DMS153 (cell line): ENCODE measurements at regions not wholly inside any gene's neighbourhood (a gene's known extent, or its start where the extent isn't known, plus 50 kb on each side); places are given as distances from the start of the nearest gene placed in this dataset.
"Not testable (repeated sequence)": the region's sequence is repeated elsewhere in the genome, so short reads cannot be mapped to it uniquely, and the experiment has no call there.

ENCODE experiments used
- DNase-seq: peaks from one replicate; lab custom pipeline; 2025; lab: John Stamatoyannopoulos, UW

GRCh38 chr3:124137216-124137615 is 145.3 kb upstream of the ROPN1 start:
- DNase-seq, result peak; percentile 85

DNA sequence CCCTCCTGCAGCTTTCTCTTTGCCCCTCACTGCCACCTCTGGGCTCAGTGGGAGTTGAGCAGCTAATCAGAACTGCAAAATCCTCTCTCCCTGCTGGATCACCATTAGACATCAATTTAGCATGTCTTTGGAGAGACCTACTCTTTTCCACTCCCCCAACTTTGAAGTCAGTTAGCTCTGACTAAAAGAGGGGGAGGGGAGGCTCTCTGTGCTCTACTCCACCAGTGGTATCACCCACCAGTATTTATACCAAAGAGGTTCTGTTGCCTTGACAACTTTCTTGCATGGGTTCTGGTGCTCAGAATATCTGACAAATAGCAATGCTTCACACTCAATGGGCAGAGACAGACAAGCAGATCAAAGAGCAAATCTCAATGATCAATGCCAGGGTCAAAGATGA is 146.2 kb upstream of the ROPN1 start:
- DNase-seq, result no peak

DNA sequence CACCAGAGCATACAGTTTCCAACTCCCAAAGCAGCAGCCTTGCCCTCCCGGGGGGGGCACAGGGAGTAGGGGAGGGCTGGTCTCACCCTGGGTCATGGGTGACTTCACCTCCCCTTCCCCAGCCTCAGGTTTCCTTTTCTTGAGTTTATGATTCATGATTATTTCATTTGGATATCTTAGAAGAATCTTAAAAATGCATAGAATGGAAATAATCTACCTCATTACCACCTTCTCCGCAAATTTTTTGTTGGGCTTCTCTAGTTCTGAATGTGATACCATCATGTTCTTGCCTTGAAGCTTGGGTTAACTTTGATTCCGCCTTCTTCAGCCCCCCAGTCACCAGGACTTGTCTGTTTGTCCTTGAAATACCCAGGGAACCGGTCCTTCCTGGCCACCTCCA is 148.8 kb upstream of the ROPN1 start:
- no peak for DNase-seq

GRCh38 chr3:124142389-124142970 is 150.6 kb upstream of the ROPN1 start:
- DNase-seq, result no peak

DNA sequence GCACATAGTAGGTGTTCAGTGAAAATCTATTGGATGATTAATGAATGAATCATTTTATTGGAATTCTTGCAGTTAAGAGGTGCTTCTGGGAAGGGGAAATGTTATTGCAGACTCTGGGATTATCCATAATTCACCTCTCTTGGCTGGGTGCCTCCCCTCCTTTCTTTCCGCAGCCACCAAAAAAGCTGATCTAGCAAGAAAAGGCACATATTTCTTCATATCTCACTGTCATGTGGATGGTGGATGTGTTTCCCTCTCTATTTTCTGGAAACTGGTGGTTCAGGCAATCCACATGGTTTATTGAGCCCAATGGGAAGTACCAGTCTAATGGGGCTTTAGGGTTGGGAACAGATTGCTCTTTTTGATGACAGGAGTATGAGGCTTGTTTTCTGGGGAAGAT is 151.1 kb upstream of the ROPN1 start:
- DNase-seq, result no peak

DNA sequence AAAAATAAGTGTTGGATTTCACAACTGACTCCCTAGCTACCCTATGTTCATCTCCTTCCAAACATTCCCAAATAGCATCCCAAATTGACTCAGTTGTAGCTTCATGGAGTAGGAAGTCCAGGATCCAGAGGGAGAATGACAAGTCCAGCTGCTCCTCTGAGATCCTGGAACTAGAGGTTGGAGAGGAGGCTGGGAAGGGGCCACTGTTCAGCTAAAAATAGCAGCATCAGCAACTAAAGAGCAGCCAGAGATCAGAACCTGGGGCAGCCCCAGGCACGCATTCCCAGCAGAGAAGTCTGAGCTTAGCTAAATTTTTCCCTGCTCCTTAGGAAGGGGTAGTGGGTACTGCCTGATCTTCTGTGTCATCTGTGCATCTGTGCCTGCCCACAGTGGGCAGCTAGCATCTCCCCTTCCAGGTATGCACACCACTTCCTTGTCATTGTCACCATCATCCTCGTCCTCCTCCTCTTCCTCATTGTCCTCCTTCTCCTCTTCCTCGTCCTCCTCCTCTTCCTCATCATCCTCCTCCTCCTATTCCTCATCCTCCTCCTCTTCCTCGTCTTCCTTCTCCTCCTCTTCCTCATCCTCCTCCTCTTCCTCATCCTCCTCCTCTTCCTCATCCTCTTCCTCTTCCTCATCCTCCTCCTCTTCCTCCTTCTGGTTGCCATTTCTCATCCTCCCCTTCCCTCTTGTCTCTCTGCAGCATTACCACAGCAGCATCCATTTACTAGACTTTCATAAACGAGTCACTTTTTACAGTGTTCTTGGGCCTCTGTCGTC is 152.3 kb upstream of the ROPN1 start:
- no peak for DNase-seq

- no peak for DNase-seq
These were observed 155.5 kb upstream of the ROPN1 start for GRCh38 chr3:124147429-124147828.

- DNase-seq, result no peak
These were observed 156.0 kb upstream of the ROPN1 start for GRCh38 chr3:124147946-124148345.

- DNase-seq, result no peak
These were observed 157.2 kb upstream of the ROPN1 start for GRCh38 chr3:124149081-124149480.

- DNase-seq, result no peak
These were observed 157.8 kb upstream of the ROPN1 start for GRCh38 chr3:124149771-124150170.

GRCh38 chr3:124152891-124153290 is 161.0 kb upstream of the ROPN1 start:
- DNase-seq, result not testable (repeated sequence)

DNA sequence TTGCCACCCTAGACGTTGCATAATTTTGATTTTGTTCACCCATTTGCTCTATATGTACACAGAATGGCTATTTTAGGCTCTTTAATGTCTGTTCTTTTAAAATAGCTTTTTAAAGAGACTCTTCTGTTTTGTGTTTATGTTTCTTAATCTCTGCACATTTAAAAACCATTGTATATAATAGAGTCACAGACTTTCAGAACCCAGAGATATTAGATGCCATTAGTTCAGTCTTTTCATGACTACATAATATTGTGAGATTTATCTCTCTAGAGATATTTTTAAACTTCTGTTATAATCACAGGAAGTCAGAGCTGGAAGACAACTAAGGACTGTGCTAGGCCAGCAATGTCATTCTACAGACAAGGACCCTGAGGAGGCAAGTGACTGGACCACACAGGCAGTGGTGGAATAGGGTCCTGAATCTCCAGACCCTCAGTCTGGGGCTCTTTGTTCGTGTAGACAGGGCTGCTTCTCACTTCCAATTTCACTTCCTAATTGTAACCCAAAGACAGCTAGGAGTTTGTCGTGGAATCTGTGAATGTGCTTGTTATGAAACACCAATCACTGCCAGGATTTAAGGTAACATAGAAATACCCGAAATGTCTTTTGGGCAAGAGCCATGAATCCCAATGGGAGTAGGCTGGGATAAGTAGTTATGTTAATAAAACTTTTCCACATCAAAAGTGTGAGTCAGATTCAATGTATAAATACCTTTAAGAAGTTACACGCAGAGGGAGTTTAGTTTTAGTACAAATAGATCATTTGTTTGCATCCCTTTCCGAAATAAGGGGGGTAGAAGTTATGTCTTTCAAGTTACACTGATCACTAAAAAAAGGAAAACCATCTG is 165.2 kb upstream of the ROPN1 start:
- DNase-seq, result no peak

DNA sequence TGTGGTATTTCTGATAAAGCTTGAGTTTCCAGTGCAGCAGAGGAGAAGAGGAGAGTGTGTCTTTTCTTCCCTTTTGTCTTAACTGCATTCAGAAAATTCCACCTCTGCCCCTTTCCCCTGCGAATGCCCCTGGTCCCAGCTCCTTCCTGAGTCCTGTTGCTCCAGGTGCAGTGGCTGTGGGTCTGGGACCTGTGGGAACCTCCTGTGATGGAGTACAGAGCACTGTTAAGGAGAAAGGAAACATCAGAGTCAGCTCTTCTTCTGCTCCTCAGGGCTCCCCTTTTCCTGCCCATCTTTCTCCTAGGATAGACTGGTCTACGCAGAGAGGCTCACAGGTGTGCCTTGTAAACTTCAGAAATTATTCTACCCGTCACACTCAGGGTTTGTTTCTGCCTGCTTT is 165.8 kb upstream of the ROPN1 start:
- no peak for DNase-seq

DNA sequence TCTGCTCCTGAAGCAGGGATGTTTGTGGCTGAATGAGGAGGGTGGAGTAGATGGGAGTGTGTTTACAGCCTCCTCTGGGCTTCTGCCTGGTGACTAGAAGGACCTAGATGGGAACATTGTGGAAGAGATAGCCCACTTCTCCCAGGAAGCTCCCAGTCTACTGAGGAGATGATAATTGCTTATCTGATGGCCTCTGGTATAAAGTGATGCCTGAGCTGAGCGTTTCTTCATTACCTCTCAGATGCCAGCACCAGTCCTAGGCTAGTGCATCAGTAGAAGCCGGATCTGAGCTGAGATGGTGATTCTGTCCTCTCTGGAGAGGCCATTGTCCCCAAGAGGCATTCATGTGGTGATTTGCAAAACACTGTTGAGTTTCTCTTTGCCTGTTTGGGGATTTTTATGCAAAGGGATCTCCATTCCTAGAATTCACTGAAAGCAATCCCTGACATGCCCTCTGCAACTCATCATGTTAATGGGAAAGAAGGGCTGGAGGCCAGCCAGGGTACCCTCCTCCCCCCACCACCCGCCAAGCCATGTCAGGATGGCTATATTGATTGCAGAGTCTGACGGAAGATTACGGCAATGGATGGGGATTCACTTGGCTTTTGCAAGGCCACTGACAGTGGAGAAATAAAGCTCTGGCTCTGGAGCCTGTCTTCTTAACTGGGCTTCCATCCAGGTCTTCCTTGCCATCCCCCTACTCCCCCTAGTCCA is 166.4 kb upstream of the ROPN1 start:
- DNase-seq, result no peak

DNA sequence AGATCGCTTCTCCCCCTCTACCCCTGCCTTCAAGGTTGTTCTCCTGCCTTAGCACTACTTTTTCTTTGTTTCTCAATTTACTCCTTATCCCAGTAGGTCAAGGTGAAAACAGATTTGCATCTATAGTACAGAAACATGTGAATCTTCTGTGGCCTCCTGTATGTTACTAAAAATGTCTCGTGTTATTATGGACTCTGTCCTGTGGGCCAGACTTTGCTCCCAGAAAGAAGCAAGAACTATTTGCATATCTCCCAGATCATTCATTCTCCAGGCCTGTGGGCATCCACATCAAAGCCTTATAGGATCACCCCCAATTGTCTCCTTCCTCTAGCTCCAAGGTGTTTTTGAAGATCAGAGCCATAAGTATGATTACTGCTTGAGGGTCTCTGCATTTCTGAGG is 169.5 kb upstream of the ROPN1 start:
- DNase-seq, result no peak

DNA sequence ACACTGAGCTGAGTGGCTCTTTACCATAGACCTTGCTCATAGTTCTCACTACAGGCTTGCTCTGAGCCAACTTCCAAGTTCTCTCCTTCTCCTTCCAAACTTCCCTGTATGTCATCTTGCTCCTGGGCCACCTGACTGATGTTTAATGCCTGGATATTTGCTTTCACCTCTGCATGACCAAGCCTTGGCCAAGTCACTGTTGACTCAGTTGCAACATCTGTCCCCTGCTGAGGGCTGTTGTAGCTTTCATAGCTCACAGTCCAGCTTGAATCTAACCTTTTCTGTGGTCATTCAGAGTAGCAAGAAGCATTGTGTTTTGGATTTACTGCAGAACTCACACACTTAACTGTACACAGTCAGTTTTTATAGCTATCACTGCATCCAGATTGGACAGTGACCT is 171.8 kb upstream of the ROPN1 start:
- DNase-seq, result no peak

- no peak for DNase-seq
These were observed 176.3 kb upstream of the ROPN1 start for GRCh38 chr3:124168271-124168670.

- DNase-seq, result no peak
These were observed 180.4 kb upstream of the ROPN1 start for GRCh38 chr3:124172283-124172682.

DNA sequence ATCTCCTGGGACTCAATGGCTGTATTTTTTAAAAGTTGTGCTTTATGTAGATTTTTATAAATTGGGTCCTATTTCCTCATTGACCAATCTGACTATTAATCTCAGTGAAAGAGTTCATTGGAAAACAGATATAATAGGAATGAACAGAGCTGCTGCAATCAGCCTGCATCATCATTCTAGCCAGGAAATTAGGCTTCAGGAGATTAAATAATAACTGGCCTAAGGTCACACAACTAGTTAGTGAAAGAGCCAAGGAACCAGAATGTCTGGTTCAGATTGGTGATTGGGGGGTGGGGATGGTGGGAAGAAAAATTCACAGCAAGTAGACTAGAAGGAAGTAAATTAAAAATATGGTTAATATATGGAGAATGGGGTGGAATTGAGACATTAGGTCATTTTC is 180.9 kb upstream of the ROPN1 start:
- DNase-seq, result no peak

GRCh38 chr3:124174476-124174875 is 182.6 kb upstream of the ROPN1 start:
- peak; percentile 85 for DNase-seq

- DNase-seq, result peak; percentile 51
These were observed 183.3 kb upstream of the ROPN1 start for GRCh38 chr3:124174910-124175874.
